GM12874 (cell line): ENCODE measurements at regions not wholly inside any gene's neighbourhood (a gene's known extent, or its start where the extent isn't known, plus 50 kb on each side); places are given as distances from the start of the nearest gene placed in this dataset.

Source experiments
- TF ChIP-seq, protein P1 (sequence below): IDR thresholded peaks from 2 replicates; pipeline ENCODE4 v1.5.1; 2011; ENCODE audit warnings: low read depth, mild to moderate bottlenecking, control low read depth, low read length, moderate library complexity; ENCODE audit not compliant: insufficient read depth

DNA sequence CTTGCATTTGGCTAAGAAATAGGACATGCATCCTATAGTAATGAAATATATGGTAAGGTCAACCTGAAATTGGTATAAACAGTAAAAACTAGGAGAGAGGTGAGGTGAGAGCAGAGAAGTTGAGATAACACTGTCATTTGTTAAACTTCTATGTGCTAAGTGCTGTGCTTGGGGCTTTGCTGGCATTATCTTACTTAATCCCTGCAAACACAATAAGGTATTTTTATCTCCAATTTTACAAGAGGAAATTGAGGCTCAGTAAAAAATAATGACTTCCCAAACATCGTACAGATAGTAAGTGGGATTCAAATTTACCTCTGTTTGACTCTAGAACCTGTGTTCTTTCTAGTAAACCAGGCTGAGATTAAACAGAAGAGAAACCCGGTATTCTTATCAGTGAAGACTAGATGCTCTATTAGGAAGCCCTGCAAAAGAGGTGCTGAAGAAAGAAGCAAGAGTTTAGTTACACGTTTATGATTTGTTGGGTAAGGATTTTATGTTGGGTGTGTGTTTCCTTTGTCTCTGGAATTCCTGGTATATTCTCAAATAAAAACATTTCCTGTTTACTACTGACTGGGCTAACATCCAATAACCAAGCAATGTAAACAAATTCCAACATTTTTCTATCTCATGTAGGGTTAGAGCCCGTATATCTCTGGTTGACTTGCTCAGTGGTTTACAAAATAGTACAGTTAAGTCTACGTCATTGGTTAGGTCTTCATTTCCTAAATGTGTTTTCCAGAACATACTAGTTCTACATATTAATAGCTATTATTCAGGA, 137.3 kb upstream of the FNDC3A start:
- TF ChIP-seq, protein P1, sequence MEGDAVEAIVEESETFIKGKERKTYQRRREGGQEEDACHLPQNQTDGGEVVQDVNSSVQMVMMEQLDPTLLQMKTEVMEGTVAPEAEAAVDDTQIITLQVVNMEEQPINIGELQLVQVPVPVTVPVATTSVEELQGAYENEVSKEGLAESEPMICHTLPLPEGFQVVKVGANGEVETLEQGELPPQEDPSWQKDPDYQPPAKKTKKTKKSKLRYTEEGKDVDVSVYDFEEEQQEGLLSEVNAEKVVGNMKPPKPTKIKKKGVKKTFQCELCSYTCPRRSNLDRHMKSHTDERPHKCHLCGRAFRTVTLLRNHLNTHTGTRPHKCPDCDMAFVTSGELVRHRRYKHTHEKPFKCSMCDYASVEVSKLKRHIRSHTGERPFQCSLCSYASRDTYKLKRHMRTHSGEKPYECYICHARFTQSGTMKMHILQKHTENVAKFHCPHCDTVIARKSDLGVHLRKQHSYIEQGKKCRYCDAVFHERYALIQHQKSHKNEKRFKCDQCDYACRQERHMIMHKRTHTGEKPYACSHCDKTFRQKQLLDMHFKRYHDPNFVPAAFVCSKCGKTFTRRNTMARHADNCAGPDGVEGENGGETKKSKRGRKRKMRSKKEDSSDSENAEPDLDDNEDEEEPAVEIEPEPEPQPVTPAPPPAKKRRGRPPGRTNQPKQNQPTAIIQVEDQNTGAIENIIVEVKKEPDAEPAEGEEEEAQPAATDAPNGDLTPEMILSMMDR: no peak

DNA sequence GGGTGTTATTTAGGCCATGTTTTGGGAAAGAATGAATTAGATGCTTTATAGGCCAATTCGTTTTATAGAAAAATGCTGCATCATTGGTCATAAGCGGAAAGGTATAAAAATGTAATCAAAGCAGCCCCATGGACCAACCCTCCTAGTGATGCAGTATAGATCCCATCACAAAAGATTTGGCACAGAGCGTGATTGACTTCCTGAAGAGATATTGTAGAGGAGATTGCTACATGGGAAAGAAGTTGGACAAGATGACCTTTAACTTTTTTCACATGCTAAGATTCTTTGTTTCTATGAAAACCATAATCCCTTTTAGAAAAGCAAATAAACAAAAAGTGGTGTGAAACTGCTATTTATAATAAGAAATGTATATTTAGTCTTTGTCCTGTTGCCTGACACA, 136.5 kb upstream of the FNDC3A start:
- TF ChIP-seq, protein P1: no peak

- TF ChIP-seq, protein P1: no peak
Observed at GRCh38 chr13:48840366-48840765, 135.3 kb upstream of the FNDC3A start.

DNA sequence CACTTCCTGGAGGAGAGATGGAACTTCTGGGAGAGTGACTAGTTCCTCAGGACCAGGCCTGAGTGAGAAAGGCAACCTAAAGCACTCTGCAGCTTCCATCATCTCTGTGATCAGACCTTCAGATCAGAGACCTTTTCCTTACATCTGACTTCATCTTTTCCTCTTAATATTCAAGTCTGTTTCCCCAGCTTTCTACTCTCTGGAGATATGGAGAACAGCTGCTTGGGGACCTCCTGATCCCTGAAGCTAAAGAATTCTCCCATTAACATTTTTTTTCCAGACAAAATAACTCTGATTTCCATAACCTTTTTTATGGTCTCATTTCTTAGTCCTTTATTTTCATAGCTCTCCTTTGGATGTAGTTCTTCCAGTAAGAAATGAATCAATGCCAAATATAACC, 133.4 kb upstream of the FNDC3A start:
- TF ChIP-seq, protein P1: no peak

- TF ChIP-seq, protein P1: no peak
Observed at GRCh38 chr13:48843630-48844380, 131.9 kb upstream of the FNDC3A start.

- TF ChIP-seq, protein P1: no peak
Observed at GRCh38 chr13:48844676-48845075, 131.0 kb upstream of the FNDC3A start.

DNA sequence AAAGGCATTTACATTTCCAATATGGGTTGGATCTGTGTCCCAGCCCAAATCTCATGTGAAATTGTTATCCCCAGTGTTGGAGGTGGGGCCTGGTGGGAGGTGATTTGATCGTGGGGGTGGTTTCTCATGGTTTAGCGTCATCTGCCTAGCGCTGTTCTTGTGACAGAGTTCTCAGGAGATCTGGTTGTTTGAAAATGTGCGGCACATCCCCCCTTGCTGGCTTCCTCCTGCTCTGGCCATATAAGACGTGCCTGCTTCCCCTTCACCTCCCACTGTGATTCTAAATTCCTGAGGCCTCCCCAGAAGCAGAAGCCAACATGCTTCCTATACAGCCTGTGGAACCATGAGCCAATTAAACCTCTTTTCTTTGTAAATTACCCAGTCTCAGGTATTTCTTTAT, 126.2 kb upstream of the FNDC3A start:
- TF ChIP-seq, protein P1: no peak
